HG03175 (cell line): ENCODE measurements at regions not wholly inside any gene's neighbourhood (a gene's known extent, or its start where the extent isn't known, plus 50 kb on each side); places are given as distances from the start of the nearest gene placed in this dataset.

Experiments
- ATAC-seq: cut with Tn5 transposase; IDR thresholded peaks from one replicate; pipeline ENCODE4 v1.9.1; 2021; ENCODE audit warnings: mild to moderate bottlenecking, moderate library complexity; ENCODE audit not compliant: unreplicated experiment

DNA sequence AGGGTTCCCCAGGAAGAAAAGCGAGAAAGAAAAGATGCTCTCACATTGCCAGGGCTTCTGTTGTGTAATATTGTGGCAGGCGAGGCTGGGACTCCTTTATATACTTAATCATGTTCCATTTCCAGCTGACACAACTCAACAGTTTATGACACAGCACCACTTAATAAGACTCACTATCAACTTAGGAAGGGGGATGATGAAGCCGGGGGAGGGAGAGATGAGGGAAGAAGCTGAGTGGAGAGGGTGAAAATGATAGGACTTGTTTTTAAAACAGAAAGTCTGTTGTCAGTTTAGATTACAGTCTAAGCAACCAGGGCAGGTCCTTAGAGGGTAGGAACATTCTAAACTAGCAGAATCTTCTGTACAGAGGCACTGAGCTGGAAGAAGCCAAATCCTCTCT lies 397.0 kb downstream of the NXPE2 start:
- no peak for ATAC-seq

DNA sequence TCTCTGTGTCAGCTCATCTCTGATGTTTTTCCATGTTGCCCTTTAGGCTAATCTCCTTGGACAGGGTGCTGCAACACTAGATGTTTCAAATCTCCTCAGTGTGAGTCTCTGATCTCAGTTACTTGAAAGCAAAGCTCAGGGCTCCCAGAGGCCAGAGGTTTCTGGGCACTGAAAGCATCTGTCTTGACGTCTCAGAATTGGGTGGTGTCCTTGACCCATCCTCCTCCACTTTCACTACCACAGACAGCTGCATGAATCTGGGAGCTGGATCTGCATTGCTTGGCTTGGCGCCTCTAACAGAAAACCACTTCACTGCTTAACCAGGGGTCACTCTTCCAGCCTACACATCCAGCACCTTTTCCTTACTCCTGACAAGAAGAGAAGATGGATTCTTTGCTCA lies 399.4 kb downstream of the NXPE2 start:
- ATAC-seq, result no peak

DNA sequence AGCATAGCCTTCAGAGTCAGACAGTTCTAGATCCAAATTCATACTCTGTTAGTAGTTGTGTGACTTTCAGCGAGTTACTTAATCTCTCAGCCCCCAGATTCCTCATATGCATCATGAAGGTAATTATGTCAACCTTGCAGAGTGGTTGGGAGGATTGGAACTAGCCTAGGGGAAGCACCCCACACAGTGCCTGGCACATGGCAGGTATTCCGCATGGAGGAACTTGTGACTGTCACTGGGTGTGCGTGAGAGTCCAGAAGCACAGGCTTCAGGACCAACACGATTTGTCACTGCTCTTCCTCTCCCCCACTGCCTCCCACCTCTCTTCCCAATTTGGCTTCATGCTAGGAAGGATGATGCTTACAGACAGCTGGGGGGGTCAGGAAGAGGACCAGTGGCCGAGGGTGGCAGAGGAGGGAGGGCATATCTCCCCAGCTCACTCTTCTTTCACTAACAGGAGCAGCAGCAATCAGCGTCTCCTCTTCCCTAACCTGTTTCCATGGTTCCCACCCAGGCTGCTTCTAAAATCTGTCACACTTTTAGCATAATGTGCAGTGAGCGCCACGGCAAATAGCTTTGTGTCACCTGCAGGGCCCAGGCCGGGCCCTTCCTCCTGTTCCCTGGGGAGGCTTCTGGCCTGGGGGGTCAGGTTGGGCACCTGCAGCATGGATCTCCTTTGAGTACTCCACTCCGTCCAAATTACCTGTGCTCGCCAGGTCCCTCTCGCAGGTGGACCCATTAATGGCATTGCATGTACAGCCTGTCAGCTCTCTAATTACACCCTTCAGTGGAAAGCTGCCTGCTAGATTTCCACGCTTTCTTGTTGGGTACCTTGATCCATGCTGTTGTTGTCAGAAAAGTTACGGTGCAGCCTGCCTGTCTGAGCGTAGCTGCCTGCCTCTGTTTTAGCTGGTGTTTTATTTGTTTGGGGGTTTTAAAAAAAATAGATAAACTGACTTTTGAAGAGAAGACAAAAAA lies 400.4 kb downstream of the NXPE2 start:
- ATAC-seq, result no peak

- no peak for ATAC-seq
Measured at GRCh38 chr11:115080923-115081680, 402.8 kb downstream of the NXPE2 start.

GRCh38 chr11:115081972-115082371 lies 403.6 kb downstream of the NXPE2 start:
- ATAC-seq, result no peak

- no peak for ATAC-seq
Measured at GRCh38 chr11:115083144-115083806, 404.9 kb downstream of the NXPE2 start.

DNA sequence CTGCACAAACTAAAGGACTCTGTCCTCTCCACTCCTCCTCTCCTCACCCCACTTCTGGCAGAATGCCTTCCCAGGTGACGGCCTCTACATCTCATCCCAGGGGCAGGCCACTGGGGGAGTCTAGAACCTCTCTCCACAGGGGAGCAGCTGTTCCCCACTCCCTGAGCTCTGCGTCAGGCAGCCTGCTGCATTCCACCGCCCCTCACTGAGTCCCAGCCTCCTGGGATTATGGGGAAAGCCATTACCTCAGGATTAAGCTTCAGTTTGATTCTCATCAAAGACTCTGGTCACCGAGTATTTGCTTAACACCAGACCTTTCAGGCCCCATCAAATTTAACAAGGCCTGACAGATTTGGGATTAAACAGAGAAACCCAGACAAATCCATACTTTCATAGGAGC lies 405.9 kb downstream of the NXPE2 start:
- no peak for ATAC-seq

GRCh38 chr11:115085461-115086210 lies 407.3 kb downstream of the NXPE2 start:
- ATAC-seq, result no peak

DNA sequence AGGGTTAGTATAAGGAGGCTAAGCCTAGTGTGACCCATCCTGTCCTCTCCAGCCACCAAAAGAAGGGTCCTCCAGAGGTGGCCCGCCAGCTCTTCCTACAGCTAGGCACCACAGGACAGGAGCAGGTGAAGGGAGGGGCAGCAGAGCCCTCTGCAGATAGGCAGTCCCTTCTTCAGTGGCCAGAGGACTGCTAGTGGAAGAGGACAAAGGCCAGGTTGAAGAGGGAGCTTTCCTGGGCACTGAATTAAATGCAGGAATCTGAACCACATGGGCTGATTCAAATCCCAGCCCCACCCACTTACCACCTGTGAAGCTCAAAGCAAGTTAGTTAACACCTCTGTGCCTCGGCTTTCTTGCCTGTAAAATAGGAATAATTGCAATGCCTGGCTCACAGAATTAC lies 409.5 kb downstream of the NXPE2 start:
- no peak for ATAC-seq

DNA sequence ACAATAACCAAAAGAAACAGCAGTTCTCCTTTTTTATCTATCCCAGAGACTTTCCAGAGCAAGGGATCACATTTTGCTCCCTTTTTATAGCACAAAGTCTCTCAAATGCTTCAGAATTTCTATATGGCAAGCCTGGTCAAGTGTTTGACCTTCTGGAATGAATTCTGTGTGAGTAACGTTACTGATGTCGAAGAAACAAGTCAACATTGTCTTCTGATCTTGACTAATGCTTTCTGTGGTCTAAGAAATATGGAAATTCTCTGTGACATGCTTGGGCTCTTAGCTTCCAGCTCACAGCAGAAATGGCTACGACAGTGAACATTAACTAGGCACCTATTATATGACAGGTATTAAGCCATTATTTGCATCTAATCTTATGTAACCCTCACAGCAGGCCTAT lies 411.7 kb downstream of the CADM1 start:
- ATAC-seq, result no peak

GRCh38 chr11:115097796-115098408 lies 406.3 kb downstream of the CADM1 start:
- no peak for ATAC-seq

DNA sequence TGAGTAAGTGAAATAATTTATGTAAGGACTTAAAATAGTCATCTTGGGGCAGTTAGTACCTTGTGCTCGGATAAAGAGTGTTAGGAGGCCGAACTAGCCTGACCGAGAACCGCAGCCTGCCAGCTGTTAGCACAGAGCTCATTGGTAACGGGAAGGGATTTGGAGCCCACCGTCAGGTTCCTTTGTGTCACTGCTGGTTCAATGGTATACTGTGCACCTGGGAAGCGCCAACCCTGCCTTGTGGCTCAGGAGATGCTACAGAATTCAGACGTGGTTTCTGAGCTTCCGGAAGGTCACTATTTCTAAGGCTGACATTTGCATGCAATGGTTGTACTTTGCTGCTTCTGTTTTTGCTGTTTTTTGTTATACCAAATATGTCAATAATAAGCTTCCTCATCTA lies 403.5 kb downstream of the CADM1 start:
- no peak for ATAC-seq

DNA sequence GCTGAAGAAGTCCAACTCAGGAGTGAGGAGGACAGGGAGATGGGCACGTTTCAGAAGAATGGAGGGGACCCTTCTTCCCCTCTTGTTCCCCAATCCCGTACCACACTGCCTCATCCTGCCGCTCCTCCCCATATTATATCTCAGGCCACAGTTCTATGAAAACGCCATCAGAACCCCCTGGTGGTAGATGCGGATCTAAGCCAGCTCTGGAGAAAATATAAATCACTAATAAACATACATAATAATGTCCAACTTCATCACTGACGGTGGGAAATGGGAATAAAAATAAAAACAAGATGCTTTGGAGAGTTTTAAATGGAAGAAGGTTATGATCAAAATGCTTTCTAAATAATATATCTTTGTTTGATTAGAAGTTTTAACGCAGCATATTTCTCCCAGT lies 400.3 kb downstream of the CADM1 start:
- no peak for ATAC-seq

DNA sequence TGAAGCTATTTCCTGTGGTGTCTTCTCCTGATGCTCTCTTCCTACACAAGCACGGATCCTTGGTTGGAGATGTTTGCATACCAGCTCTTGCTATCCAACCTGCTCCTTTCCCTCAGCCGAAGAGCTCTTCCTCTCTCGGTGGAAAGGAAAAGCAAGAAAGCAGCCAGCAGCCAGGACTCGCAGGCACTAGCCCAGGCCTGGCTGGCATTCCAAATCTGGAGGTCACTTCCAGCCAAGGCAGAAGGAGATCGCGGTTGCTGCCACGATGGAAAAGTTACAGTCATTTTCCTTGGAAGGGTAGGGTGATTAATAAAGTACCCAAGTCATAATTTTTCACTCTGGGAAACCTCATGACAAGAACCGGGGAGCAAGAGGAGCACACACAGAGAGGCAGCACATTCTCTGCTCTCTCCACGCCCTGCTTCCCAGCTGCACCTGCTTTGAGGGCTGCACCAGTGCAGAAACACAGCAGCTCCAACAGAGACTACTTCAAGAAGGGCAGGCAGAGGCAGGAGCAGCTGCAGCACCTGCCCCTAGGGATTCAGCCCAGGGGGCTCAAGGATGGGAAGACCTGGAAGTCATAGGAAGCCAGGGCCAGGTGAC lies 399.3 kb downstream of the CADM1 start:
- ATAC-seq, result no peak

DNA sequence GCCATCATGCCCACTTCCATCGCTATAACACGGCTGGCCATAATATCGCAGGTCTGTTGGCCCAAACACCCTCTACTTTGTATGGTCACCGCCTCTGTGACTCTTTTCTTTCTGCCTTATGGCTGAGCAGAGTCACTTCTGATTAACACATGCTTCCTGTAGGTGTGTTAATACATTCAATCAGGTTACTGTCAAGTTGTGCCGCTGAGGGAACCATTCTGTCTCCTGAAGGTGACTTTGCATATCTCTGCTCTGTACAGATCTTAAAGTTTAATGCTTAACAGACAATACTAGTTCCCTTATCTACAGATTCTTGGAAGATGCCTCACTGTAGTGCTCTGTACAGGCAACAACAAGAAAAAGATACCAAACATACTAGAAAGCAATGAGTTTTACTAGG lies 393.1 kb downstream of the CADM1 start:
- ATAC-seq, result no peak

DNA sequence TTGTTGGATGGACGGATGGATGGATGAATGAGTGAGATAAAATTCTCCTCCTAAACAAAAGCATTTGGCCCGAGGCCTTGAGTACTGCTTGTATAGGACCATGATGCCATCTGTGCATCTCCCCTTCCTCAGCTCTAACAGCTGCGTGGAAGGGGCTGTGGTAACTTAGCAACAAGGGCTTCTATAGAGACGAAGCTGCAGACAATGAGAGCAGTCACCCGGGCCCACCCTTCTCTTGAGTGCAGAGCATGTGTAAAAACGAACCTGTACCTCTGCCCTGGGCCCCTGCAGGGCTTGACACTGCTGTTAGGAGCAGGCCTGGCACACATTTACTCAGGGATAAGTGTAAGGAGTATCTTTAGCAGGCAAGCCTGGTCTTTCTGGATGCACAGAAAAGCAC lies 391.5 kb downstream of the CADM1 start:
- no peak for ATAC-seq

GRCh38 chr11:115117956-115118493 lies 386.2 kb downstream of the CADM1 start:
- no peak for ATAC-seq

- ATAC-seq, result no peak
Measured at GRCh38 chr11:115119146-115119545, 385.1 kb downstream of the CADM1 start.
